ENCODE measurements at regions not wholly inside any gene's neighbourhood (a gene's known extent, or its start where the extent isn't known, plus 50 kb on each side); places are given as distances from the start of the nearest gene placed in this dataset.

GRCh38 chr13:95392597-95392996 is 91.3 kb upstream of the ABCC4 start:
- Mint-ChIP-seq H3K36me3 (ENCODE audit: unreplicated experiment) (no peaks in the 10 kb centered on the region), H3K27me3 (ENCODE audit: unreplicated experiment) (no peaks in the 10 kb centered on the region), H3K9me3 (ENCODE audit: unreplicated experiment) (no peaks in the 10 kb centered on the region), H3K4me1 (ENCODE audit: low read depth, unreplicated experiment) (no peaks in the 10 kb centered on the region), H3K27ac (ENCODE audit: unreplicated experiment) (no peak overlapping the region), H3K4me3 (ENCODE audit: unreplicated experiment) (no peak overlapping the region)
- no peak for DNase-seq
- no peak for TF ChIP-seq CTCF (IDR thresholded peaks at IDR 0.05; ENCODE audit: partially characterized antibody, unreplicated experiment)

GRCh38 chr13:95403349-95404140 is 102.3 kb upstream of the ABCC4 start:
- Mint-ChIP-seq H3K27ac (ENCODE audit: unreplicated experiment) (no peak overlapping the region), H3K9me3 (ENCODE audit: unreplicated experiment) (no peaks in the 10 kb centered on the region), H3K4me1 (ENCODE audit: low read depth, unreplicated experiment) (no peaks in the 10 kb centered on the region), H3K27me3 (ENCODE audit: unreplicated experiment) (peaks cover 1% of the 10 kb centered on the region), H3K36me3 (ENCODE audit: unreplicated experiment) (no peaks in the 10 kb centered on the region), H3K4me3 (ENCODE audit: unreplicated experiment) (peak overlapping the region; percentile 97)
- no peak for TF ChIP-seq CTCF (IDR thresholded peaks at IDR 0.05; ENCODE audit: partially characterized antibody, unreplicated experiment)
- DNase-seq = peak; percentile 34

GRCh38 chr13:95404141-95404882 is 103.1 kb upstream of the ABCC4 start:
- Mint-ChIP-seq H3K4me3 (ENCODE audit: unreplicated experiment) (peak overlapping the region; percentile 97), H3K4me1 (ENCODE audit: low read depth, unreplicated experiment) (no peaks in the 10 kb centered on the region), H3K9me3 (ENCODE audit: unreplicated experiment) (no peaks in the 10 kb centered on the region), H3K27ac (ENCODE audit: unreplicated experiment) (no peak overlapping the region), H3K36me3 (ENCODE audit: unreplicated experiment) (no peaks in the 10 kb centered on the region), H3K27me3 (ENCODE audit: unreplicated experiment) (peaks cover 1% of the 10 kb centered on the region)
- peak; percentile 89 for TF ChIP-seq CTCF (IDR thresholded peaks at IDR 0.05; ENCODE audit: partially characterized antibody, unreplicated experiment)
- DNase-seq = peak; percentile 84

GRCh38 chr13:95406176-95406575 is 104.9 kb upstream of the ABCC4 start:
- H3K27me3 Mint-ChIP-seq (ENCODE audit: unreplicated experiment) = peaks cover 1% of the 10 kb centered on the region
- H3K36me3 Mint-ChIP-seq (ENCODE audit: unreplicated experiment) = no peaks in the 10 kb centered on the region
- no peak for DNase-seq
- no peak for TF ChIP-seq CTCF (IDR thresholded peaks at IDR 0.05; ENCODE audit: partially characterized antibody, unreplicated experiment)
- no peaks in the 10 kb centered on the region for H3K4me1 Mint-ChIP-seq (ENCODE audit: low read depth, unreplicated experiment)
- H3K27ac Mint-ChIP-seq (ENCODE audit: unreplicated experiment) = no peak overlapping the region
- H3K4me3 Mint-ChIP-seq (ENCODE audit: unreplicated experiment) = no peak overlapping the region
- no peaks in the 10 kb centered on the region for H3K9me3 Mint-ChIP-seq (ENCODE audit: unreplicated experiment)

All from glutamatergic neuron (in vitro differentiated cells).